Kidney epithelial cell (primary cell): ENCODE measurements at regions not wholly inside any gene's neighbourhood (a gene's known extent, or its start where the extent isn't known, plus 50 kb on each side); places are given as distances from the start of the nearest gene placed in this dataset.

Experiments
- DNase-seq: peaks from one replicate; pipeline ENCODE4 v3.0.0-alpha.2; 2010; ENCODE audit warnings: low read depth
- H3K27me3 ChIP-seq: 2 replicates; pipeline ENCODE4 v1.6.0; 2011; ENCODE audit warnings: low read length; ENCODE audit not compliant: control insufficient read depth, insufficient read depth
- H3K36me3 ChIP-seq: 2 replicates; pipeline ENCODE4 v1.5.1; 2011; ENCODE audit warnings: low read length; ENCODE audit not compliant: control insufficient read depth, insufficient read depth
- H3K4me3 ChIP-seq: 2 replicates; pipeline ENCODE4 v1.5.1; 2011; ENCODE audit warnings: low read depth, mild to moderate bottlenecking, control low read depth, low read length
- TF ChIP-seq, protein P1 (sequence below): IDR thresholded peaks from 2 replicates; pipeline ENCODE4 v1.5.1; 2011; ENCODE audit warnings: mild to moderate bottlenecking, moderate library complexity, low read length, control low read depth, inconsistent platforms; ENCODE audit not compliant: insufficient read depth, poor library complexity, severe bottlenecking

DNA sequence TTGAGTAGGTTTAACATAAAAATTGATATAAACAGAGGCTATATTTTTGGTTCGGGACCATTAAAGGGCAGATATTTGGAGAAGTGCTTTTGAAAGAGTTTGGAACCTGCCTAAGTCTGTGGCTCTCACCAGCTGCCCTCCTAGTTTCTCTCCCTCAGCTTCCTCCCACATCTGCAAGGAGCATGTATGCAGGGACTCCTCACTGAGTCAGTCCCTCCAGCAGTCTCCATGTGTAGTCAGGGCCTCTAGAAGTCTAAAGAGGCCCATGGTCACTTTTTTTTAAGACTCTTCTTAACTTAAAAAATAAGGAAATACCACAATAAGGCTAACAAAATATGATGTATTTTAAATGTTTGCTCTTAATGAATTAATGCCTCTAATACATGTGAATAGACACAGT lies 220.0 kb upstream of the TANK start:
- no peaks in the 10 kb centered on the region for H3K27me3 ChIP-seq
- H3K4me3 ChIP-seq: no peak overlapping the region
- no peak for DNase-seq
- H3K36me3 ChIP-seq: no peaks in the 10 kb centered on the region
- TF ChIP-seq, protein P1, sequence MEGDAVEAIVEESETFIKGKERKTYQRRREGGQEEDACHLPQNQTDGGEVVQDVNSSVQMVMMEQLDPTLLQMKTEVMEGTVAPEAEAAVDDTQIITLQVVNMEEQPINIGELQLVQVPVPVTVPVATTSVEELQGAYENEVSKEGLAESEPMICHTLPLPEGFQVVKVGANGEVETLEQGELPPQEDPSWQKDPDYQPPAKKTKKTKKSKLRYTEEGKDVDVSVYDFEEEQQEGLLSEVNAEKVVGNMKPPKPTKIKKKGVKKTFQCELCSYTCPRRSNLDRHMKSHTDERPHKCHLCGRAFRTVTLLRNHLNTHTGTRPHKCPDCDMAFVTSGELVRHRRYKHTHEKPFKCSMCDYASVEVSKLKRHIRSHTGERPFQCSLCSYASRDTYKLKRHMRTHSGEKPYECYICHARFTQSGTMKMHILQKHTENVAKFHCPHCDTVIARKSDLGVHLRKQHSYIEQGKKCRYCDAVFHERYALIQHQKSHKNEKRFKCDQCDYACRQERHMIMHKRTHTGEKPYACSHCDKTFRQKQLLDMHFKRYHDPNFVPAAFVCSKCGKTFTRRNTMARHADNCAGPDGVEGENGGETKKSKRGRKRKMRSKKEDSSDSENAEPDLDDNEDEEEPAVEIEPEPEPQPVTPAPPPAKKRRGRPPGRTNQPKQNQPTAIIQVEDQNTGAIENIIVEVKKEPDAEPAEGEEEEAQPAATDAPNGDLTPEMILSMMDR: no peak

DNA sequence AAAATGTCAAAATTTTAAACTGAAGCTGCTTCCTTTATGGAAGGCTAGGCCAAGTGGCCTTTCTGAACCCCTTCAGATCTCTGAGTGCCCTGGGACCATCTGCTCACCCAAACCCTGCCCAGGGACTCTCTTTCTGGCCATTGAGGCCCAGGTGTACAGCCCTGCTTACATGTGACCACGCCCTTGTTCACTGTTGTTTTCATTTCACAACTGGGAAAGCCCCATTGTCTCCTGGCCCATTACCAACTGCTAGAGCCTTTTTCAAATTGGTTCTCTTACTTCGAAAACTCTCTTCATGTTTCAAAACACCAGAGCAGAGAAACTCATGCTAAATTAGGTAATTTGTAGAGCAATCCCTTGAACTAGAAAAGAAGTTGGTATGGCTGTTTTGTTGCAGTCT lies 219.5 kb upstream of the TANK start:
- no peak for DNase-seq
- TF ChIP-seq, protein P1: no peak
- no peaks in the 10 kb centered on the region for H3K36me3 ChIP-seq

DNA sequence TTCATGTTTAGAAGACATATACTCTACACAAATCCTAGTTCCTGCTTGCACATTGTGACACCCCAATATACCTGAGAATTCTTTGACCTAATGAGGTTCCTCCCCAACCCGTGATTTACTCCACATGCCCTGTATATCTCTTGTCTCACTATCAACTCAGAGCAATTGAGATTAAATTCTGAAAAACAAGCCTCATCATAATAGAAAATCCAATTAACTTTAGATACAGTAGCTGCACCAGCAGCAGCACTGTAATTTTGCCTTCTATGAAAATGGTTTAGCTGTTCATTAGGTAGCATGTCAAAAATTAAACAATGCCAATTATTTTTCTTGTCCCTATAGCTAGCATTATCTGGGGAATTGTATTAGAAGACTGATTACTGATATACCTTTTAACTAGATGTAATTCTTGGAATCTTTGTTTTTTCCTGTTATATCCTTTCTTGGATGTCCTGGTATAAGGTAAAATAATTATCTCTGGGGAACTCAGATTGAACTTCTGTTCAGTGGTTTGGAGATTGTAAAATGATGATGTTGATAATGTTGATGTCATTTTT lies 218.9 kb upstream of the TANK start:
- TF ChIP-seq, protein P1: no peak
- Histone ChIP-seq H3K4me3 (no peak overlapping the region), H3K27me3 (no peaks in the 10 kb centered on the region), H3K36me3 (no peaks in the 10 kb centered on the region)
- DNase-seq: no peak

More for the DNA sequence above, 219.5 kb upstream of the TANK start:
- Histone ChIP-seq H3K27me3 (no peaks in the 10 kb centered on the region), H3K4me3 (no peak overlapping the region)

DNA sequence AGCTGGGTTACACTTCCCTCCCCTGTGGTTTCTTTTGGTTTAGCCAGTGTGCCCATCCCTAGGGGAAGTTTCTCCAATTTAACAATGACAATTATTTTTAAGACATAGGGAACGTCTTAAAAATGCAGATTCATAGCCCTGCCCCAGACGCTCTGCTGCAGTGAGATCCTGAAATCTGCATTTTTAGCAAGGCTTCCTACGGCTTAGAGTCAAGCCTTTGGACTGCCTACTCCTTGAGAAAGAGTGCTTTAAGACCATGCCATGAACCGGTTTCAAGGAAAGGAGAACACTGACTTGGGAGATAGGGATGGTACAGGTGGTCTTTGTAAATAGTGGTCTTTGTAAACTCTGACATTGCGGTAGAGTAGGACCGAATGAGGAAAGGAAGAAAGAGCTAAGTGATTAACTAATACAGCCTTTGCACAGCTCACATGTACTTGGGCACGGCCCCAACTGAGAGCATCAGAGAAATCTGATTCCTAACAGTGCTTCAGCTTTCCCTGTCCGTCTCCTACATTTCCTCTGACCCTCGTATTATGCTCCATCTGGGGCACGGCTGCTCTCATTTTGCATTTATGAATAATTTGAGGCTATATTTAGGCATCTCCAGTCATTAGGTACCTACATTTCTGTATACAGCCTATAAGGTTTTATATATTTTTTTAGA lies 217.6 kb upstream of the TANK start:
- no peaks in the 10 kb centered on the region for H3K36me3 ChIP-seq
- TF ChIP-seq, protein P1: no peak
- H3K4me3 ChIP-seq: no peak overlapping the region
- DNase-seq: no peak
- H3K27me3 ChIP-seq: no peaks in the 10 kb centered on the region

DNA sequence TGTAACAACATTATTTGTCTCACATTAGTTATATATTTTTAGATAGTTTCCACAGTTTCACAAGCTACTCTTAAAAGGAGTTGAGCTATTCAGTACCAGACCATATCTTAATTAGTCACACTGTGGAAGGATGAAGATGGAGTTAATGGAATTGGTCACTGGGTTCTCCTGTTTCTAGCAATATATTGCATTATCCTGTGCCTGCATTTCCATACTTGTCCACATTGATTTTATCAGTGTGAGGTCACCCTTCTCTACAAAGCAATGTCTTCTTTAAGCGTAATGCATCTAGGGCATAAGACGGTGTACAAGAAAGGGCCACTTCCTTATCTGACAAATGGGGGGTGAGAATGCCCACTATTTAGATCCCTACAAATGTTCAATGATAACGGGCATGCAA lies 216.8 kb upstream of the TANK start:
- Histone ChIP-seq H3K36me3 (no peaks in the 10 kb centered on the region), H3K27me3 (no peaks in the 10 kb centered on the region), H3K4me3 (no peak overlapping the region)
- TF ChIP-seq, protein P1: no peak
- no peak for DNase-seq
